ENCODE measurements at regions not wholly inside any gene's neighbourhood (a gene's known extent, or its start where the extent isn't known, plus 50 kb on each side); places are given as distances from the start of the nearest gene placed in this dataset.

DNA sequence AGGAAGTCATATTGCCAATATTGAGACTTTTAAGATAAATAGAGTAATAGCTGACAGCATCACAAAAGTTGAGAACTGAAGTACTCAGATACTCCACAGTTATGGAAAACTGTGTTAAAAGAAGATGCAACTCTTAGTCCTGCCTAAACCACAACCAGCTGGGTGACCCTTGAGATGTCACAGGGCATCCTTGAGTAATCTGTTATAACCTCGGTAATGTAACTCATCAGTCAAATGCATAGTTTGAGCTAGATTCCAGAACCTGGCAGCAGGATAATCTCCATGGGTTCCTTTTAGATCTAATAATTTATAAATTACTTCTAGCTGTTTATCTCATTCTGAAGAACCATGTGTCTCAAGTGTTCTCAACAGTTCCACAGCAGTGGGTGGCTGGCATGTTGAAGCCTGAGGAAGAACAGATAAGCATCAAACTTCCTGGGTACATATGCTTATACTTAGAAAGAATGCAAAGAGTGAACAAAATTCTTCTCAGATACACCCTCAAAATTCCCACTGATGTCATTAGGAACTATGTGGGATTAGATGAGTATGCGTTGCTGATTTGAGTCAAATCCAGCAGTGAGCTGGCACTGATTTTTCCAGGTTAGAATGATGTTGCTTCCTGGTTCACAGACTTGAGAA lies 304.1 kb upstream of the ERBB4 start:
- Histone ChIP-seq H3K9ac (ENCODE audit: low read length) (peak overlapping the region; percentile 60), H3K79me2 (ENCODE audit: insufficient read depth, low read length) (no peaks in the 10 kb centered on the region), H3K4me2 (ENCODE audit: low read length) (peak overlapping the region; percentile 21), H3K4me3 (ENCODE audit: insufficient read depth, low read depth, low read length) (no peak overlapping the region), H4K20me1 (ENCODE audit: insufficient read depth, low read length) (no peaks in the 10 kb centered on the region), H3K9me3 (ENCODE audit: insufficient read depth, low read depth, low read length) (no peaks in the 10 kb centered on the region), H3K27me3 (ENCODE audit: insufficient read depth, low read length) (no peaks in the 10 kb centered on the region), H3K4me1 (ENCODE audit: insufficient read depth, low read length) (peaks cover 27% of the 10 kb centered on the region), H2AFZ (ENCODE audit: low read depth, low read length) (no peak overlapping the region), H3K36me3 (ENCODE audit: insufficient read depth, low read length) (no peaks in the 10 kb centered on the region), H3K27ac (ENCODE audit: low read depth, low read length) (peak overlapping the region; percentile 89)
- Mint-ChIP-seq H3K9me3 (ENCODE audit: unreplicated experiment) (peaks cover 2% of the 10 kb centered on the region), H3K4me3 (ENCODE audit: unreplicated experiment) (peak overlapping the region; percentile 22), H3K27me3 (ENCODE audit: low read depth, unreplicated experiment) (no peaks in the 10 kb centered on the region), H3K36me3 (ENCODE audit: low read depth, unreplicated experiment) (no peaks in the 10 kb centered on the region), H3K4me1 (ENCODE audit: low read depth, unreplicated experiment) (peaks cover 33% of the 10 kb centered on the region), H3K27ac (ENCODE audit: unreplicated experiment) (peak overlapping the region; percentile 93)
- FAIRE-seq (peak; percentile 84), DNase-seq (ENCODE audit: low read depth) (peak; percentile 87)
- TF ChIP-seq, protein P1, sequence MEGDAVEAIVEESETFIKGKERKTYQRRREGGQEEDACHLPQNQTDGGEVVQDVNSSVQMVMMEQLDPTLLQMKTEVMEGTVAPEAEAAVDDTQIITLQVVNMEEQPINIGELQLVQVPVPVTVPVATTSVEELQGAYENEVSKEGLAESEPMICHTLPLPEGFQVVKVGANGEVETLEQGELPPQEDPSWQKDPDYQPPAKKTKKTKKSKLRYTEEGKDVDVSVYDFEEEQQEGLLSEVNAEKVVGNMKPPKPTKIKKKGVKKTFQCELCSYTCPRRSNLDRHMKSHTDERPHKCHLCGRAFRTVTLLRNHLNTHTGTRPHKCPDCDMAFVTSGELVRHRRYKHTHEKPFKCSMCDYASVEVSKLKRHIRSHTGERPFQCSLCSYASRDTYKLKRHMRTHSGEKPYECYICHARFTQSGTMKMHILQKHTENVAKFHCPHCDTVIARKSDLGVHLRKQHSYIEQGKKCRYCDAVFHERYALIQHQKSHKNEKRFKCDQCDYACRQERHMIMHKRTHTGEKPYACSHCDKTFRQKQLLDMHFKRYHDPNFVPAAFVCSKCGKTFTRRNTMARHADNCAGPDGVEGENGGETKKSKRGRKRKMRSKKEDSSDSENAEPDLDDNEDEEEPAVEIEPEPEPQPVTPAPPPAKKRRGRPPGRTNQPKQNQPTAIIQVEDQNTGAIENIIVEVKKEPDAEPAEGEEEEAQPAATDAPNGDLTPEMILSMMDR (IDR thresholded peaks at IDR 0.05; ENCODE audit: insufficient read depth, low read depth, low read length): no peak
- TF ChIP-seq EZH2 (IDR thresholded peaks at IDR 0.05; ENCODE audit: insufficient read depth, low read length): no peak

DNA sequence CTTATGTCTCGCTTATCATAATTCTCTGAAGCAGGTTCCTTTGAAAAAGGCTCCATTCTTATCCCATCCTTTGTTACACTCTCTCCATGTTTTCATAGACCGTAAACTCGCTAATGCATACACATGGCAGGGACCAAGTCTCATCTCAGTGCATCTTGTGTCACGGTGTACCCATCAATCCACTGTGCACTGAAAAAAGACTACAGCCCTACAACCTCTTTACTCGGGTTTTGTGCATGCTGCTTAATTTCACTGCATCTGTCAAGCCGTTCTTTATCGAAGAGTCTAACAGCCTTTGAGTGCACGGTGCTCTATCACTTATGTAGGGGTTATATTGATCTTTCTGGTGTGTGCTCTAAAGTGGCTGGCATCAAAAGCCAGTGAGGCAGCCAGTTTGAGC lies 302.9 kb upstream of the ERBB4 start:
- H3K36me3 ChIP-seq (ENCODE audit: insufficient read depth, low read length): no peaks in the 10 kb centered on the region
- Mint-ChIP-seq H3K4me1 (ENCODE audit: low read depth, unreplicated experiment) (peaks cover 33% of the 10 kb centered on the region), H3K4me3 (ENCODE audit: unreplicated experiment) (no peak overlapping the region), H3K9me3 (ENCODE audit: unreplicated experiment) (peaks cover 2% of the 10 kb centered on the region), H3K36me3 (ENCODE audit: low read depth, unreplicated experiment) (no peaks in the 10 kb centered on the region), H3K27ac (ENCODE audit: unreplicated experiment) (no peak overlapping the region), H3K27me3 (ENCODE audit: low read depth, unreplicated experiment) (no peaks in the 10 kb centered on the region)
- H3K9me3 ChIP-seq (ENCODE audit: insufficient read depth, low read depth, low read length): no peaks in the 10 kb centered on the region
- no peak for TF ChIP-seq EZH2 (IDR thresholded peaks at IDR 0.05; ENCODE audit: insufficient read depth, low read length)
- TF ChIP-seq, protein P1 (IDR thresholded peaks at IDR 0.05; ENCODE audit: insufficient read depth, low read depth, low read length): no peak
- no peak for FAIRE-seq
- H3K9ac ChIP-seq (ENCODE audit: low read length): no peak overlapping the region
- no peak overlapping the region for H3K27ac ChIP-seq (ENCODE audit: low read depth, low read length)
- peaks cover 27% of the 10 kb centered on the region for H3K4me1 ChIP-seq (ENCODE audit: insufficient read depth, low read length)
- H3K27me3 ChIP-seq (ENCODE audit: insufficient read depth, low read length): no peaks in the 10 kb centered on the region
- H3K4me2 ChIP-seq (ENCODE audit: low read length): no peak overlapping the region
- H2AFZ ChIP-seq (ENCODE audit: low read depth, low read length): peak overlapping the region; percentile 22
- H3K4me3 ChIP-seq (ENCODE audit: insufficient read depth, low read depth, low read length): no peak overlapping the region
- H4K20me1 ChIP-seq (ENCODE audit: insufficient read depth, low read length): no peaks in the 10 kb centered on the region
- H3K79me2 ChIP-seq (ENCODE audit: insufficient read depth, low read length): no peaks in the 10 kb centered on the region
- no peak for DNase-seq (ENCODE audit: low read depth)
